C4-2B (cell line): ENCODE measurements at regions not wholly inside any gene's neighbourhood (a gene's known extent, or its start where the extent isn't known, plus 50 kb on each side); places are given as distances from the start of the nearest gene placed in this dataset.
"Not testable (repeated sequence)": the region's sequence is repeated elsewhere in the genome, so short reads cannot be mapped to it uniquely, and the experiment has no call there.

Experiments used
- H3K27ac ChIP-seq: fragments of 450-650 bp; 2 replicates; pipeline ENCODE4 v1.5.1; 2017
- ZFX ChIP-seq: fragments of 450-650 bp; IDR thresholded peaks from 2 replicates; pipeline ENCODE4 v1.6.1; 2017
- TF ChIP-seq, protein P1 (sequence below): fragments of 450-650 bp; conservative IDR thresholded peaks from 2 replicates; pipeline ENCODE4 v1.5.1; 2017; ENCODE audit warnings: mild to moderate bottlenecking

DNA sequence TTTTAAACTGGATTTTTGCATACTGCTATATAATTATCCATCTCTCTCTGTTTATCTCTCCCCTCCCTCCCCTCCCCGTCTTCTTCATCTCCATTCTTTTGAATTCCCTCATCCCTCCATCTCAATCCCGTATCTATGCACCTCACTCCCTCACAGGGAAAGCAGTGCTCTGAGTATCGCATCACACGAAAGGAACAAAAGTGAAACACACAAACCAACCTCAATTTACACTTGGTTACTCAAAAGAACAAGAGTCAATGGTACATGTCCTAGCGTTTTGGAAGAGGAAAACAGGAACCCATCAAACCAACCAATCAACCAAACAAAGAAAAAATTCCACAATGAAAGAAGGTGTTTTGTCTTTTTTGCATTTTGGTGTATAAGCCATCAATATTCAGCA is 115.1 kb downstream of the NBPF12 start:
- no peak for TF ChIP-seq ZFX
- TF ChIP-seq, protein P1, sequence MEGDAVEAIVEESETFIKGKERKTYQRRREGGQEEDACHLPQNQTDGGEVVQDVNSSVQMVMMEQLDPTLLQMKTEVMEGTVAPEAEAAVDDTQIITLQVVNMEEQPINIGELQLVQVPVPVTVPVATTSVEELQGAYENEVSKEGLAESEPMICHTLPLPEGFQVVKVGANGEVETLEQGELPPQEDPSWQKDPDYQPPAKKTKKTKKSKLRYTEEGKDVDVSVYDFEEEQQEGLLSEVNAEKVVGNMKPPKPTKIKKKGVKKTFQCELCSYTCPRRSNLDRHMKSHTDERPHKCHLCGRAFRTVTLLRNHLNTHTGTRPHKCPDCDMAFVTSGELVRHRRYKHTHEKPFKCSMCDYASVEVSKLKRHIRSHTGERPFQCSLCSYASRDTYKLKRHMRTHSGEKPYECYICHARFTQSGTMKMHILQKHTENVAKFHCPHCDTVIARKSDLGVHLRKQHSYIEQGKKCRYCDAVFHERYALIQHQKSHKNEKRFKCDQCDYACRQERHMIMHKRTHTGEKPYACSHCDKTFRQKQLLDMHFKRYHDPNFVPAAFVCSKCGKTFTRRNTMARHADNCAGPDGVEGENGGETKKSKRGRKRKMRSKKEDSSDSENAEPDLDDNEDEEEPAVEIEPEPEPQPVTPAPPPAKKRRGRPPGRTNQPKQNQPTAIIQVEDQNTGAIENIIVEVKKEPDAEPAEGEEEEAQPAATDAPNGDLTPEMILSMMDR = no peak
- H3K27ac ChIP-seq = no peak overlapping the region

DNA sequence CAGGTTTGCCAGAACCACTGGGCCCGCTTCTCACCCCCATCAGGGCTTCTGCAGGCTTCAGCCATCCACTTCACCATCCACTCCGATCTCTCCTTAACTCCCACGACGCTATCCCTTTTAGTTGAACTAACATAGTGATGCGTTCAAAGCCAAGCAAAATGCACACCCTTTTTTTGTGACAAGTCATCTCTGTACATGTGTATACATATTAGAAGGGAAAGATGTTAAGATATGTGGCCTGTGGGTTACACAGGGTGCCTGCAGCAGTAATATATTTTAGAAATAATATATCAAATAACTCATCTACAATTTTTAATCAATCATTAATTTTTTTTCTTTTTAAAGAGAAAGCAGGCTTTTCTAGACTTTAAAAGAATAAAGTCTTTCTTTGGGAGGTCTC is 114.6 kb downstream of the NBPF12 start:
- TF ChIP-seq, protein P1 = no peak
- no peak for TF ChIP-seq ZFX
- H3K27ac ChIP-seq = no peak overlapping the region

DNA sequence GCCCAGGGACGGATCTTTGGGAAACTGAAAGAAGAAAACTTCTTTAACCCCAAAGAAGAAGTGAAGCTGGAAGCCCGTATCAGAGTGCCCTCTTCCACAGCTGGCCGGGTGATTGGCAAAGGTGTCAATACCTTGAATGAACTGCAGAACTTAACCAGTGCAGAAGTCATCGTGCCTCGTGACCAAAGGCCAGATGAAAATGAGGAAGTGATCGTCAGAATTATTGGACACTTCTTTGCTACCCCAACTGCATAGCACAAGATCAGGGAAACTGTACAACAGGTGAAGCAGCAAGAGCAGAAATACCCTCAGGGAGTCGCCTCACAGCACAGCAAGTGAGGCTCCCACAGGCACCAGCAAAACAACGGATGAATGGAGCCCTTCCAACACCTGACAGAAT is 114.0 kb downstream of the NBPF12 start:
- no peak for TF ChIP-seq ZFX
- TF ChIP-seq, protein P1 = no peak
- H3K27ac ChIP-seq = no peak overlapping the region

DNA sequence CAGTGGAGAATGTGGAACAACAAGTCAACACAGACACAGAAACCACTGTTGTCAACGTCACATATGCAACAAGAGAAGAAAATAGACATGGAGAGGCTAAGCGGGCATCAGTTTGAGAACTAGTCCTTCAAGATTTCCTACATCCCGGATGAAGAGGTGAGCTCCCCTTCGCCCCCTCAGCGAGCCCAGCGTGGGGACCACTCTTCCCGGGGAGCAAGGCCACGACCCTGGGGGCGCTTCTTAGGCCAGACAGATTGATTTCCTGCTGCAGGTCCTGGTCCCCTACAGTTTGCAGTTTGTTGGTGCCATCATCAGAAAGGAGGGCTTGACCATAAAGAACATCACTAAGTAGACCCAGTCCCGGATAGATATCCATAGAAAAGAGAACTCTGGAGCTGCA is 113.0 kb downstream of the NBPF12 start:
- TF ChIP-seq, protein P1 = no peak
- no peak for TF ChIP-seq ZFX
- no peak overlapping the region for H3K27ac ChIP-seq

DNA sequence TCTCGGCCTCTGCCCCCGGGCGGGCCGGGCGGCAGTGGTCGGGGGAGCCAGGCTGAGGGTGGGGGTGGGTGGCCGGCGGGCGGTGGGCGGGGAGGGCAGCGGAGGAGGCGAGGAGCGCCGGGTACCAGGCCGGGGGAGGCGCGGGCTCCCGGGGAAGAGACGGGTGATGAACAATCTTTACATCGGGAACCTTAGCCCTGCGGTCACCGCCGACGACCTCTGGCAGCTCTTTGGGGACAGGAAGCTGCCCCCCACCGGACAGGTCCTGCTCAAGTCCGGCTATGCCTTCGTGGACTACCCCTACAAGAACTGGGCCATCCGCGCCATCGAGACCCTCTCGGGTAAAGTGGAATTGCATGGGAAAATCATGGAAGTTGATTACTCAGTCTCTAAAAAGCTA is 112.5 kb downstream of the NBPF12 start:
- H3K27ac ChIP-seq = no peak overlapping the region
- TF ChIP-seq, protein P1 = no peak
- no peak for TF ChIP-seq ZFX

DNA sequence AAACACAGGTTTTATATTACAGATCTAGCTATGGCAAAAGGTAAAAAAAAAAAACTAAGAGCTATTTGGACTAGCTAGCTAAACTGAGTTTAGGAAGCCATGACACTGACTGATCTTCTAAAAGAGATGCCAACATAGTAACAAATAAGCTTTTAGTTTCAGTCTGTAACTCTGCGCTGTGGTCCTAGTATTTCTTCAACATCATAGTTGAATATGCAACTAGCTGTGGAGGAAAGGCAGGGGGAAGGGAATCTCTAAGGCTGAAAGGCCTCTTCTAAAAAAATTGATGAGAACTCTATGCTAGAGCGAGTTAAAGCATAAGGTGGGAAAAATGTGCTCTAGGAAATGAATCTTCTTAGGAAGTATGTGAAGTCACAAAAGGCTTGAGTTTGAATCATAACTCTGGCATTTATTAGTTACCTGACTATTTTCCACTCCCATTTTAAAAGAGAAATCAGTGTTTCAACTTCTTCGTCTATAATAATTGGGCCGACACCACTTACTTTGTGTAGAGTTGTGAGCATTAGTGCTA is 108.8 kb downstream of the NBPF12 start:
- H3K27ac ChIP-seq = not testable (repeated sequence)

DNA sequence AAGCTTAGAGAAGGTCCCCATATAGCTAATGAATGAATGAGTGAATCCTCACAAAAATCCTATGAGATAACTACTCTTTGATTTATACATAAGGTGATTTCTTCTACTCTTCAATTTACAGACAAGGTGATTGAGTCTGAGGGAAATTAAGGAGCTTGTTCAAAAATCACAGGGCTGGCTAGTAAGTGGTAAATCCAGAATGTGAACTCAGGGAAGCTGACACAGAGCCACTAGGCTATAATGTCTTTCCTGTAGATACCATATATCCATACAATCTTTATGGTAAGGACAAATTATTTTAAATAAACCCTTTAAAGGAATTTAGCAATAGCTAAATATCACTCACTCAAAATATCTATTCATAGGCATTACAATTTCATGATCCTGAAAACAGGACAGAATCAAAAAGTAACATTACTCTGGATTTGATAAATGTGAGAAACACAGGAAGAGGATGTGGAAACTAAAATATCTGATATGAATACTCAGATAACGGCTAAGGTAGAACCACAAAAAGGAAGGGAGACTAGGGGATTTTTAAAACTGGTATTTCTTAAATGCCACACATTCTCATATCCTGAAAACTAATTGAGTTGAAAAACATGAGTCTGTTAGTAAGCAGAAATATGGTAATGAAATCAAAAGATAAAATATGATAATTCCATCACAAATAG is 108.2 kb downstream of the NBPF12 start:
- H3K27ac ChIP-seq = no peak overlapping the region

More for the DNA sequence above, 108.2 kb downstream of the NBPF12 start:
- TF ChIP-seq, protein P1 = no peak
- no peak for TF ChIP-seq ZFX
